OCI-M1 (cell line): ENCODE measurements at regions not wholly inside any gene's neighbourhood (a gene's known extent, or its start where the extent isn't known, plus 50 kb on each side); places are given as distances from the start of the nearest gene placed in this dataset.
"Not testable (repeated sequence)": the region's sequence is repeated elsewhere in the genome, so short reads cannot be mapped to it uniquely, and the experiment has no call there.

Source experiments
- DNase-seq: peaks from one replicate; lab custom pipeline; 2025; lab: John Stamatoyannopoulos, UW

DNA sequence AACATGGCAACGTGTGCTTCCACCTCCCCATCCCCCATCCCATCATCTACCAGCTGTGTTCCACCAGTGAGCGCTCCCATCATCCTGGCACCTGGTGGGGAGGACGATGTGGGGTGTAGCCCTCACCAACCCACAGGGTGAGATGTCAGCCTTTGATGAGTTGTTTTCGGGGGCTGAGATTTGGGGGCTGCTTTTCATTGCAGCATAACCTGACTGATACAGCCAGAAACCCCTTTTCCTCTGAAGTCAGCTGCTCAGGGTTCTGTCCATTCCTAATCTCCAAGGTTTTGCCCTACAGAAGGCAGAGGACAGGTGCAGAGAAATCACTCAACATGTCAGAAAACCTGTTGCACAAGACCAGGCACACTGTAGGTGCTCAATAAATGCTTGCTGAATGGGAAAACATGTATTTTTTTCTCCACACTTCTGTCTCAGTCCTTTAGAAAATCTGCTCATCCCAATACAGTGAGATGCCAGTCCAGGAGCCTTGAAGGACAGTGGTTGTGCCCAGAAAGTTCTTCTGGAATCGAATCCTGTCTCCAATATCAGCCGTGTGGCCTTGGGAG, 239.8 kb downstream of the RBM19 start:
- no peak for DNase-seq

DNA sequence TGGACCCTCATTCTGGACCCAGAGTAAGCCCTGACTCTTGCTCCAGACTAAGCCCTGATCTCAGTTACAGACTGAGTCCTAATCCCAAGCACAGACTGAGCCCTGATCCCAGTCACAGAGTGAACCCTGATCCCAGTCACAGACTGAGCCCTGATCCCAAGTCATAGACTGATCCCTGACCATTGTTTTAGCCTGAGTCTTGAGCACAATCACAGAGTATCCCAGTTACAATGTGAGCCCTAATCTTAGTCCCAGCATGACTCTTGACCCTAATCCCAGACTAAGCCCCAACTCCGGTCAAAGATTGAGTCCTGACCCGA, 240.6 kb downstream of the RBM19 start:
- DNase-seq = no peak

DNA sequence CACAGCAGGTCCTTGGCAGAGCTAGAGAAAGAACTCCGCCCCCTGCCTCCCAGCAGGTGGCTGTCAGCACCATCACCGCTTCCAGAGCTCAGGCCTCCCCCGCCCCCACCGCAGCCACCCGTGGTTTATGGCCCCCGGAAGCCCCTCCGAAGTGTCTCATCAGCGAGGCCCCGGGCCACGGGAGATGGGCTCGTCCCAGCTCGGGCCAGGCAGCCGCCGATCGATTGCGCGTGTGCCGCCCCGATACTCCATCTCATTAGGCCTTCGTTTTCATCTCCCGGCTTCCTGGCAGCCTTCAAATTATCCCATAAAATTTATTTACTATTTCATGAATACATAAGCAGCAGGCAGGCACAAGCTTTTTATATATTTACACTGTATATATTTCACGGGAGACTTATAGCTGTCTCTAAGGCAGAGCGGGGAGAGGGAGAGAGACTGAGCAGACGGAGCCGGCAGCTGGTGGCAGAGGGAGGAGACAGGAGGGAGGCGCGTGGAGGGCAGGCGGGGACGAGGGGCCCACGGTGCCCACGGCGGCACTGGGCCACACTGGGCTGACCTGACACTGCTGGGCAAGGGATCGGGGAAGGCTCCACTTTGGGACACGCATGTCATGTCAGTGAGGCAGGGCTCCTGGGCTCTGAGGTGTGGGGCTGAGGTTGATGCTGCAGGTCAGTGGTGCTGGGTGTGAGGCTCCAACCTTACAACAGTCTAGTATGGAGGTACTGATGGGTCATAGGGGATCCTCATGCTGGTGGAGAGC, 241.2 kb downstream of the RBM19 start:
- DNase-seq = no peak

GRCh38 chr12:113723631-113724030, 242.5 kb downstream of the RBM19 start:
- no peak for DNase-seq

DNA sequence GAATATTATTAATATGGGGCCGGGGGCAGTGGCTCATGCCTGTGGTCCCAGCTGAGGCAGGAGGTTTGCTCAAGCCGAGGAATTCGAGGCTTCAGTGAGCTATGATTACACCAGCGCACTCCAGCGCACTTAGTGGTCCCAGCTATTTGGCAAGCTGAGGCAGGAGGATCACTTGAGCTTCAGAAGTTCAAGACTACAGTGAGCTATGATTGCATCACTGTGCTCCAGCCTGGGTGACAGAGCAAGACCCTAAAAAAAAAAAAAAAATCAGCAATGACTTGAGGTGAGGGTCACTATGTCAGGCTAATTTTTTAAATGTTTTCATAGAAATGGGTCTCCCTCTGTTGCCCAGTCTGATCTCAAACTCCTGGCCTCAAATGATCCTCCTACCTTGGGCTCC, 243.4 kb downstream of the RBM19 start:
- DNase-seq = no peak

- no peak for DNase-seq
Measured at GRCh38 chr12:113720629-113721028, 245.5 kb downstream of the RBM19 start.

GRCh38 chr12:113719911-113720591, 246.1 kb downstream of the RBM19 start:
- DNase-seq = no peak

GRCh38 chr12:113713156-113713555, 241.5 kb upstream of the LHX5 start:
- DNase-seq = no peak

DNA sequence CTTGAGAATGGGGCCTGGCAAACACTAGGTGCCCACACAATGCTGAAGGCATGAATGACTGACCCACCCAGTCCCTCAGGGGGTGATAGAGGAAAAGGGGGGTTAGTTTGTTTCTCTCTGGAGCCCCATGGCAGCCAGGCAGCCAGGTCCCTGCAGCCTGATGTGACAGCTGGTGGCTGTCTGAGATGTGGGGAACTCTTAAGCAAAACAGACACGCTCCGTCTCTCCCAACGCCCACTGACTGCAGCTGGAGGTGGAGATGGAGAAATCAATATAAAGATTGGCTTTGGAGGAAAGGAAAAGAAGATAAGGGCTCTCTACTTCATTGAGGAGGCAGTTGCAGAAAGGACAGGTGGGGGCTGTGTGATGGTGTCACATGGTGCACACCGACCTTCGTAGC, 240.8 kb upstream of the LHX5 start:
- DNase-seq = no peak

DNA sequence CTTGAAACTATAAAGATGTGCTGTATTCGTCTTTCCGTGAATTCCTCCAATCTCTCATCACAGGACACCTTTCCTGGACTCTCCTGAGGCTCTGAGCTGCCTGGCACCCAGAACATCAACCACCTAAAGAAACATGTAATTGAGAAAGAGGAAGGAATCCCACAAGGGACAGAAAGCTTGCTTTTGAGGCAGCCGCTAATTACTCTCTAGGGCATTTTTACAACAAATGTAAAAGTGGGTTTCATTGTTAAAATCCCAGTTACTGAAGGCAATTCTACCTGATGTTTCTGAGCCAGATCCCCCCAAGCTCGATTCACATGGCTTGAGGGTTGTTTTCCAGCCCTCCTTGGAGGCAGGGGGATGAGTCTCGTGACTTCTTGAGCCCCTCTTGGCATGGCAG, 238.5 kb upstream of the LHX5 start:
- no peak for DNase-seq

DNA sequence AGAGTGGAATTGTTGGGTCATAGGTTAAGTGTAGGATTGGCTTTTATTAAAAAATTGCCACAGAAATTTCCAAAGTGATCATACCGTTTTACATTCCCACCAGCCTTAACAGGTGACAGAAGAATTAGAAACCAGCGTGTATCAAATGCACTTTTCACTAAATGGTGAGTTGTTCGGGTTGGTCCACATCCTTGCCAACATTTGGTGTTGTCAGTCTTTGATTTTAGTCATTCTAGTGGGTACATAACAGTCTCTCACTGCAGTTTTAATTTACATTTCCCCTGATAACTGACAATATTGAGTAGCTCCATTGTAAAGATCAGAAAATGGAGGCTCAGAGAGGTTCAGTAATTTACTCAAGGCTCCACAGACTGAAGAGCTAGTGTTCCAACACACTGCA, 237.8 kb upstream of the LHX5 start:
- DNase-seq = no peak

- no peak for DNase-seq
Measured at GRCh38 chr12:113702836-113703235, 231.2 kb upstream of the LHX5 start.

DNA sequence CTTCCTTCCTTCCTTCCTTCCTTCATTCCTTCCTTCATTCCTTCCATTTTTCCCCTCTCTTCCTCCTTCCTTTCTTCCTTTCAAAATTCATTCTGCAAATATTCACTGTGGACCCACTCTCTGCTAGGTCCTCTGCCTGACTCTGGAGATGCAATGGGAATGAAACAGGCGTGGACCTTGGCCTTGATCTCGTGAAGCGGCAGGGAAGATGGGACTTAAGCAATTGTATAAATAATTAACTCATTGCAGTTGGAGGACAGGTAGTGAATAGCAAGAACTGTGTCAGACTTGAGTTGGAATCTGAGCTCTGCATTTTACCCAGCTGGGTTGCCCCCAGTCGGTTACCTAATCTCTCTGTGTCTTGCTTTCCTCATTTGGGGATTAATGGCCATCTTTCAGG, 230.6 kb upstream of the LHX5 start:
- no peak for DNase-seq

DNA sequence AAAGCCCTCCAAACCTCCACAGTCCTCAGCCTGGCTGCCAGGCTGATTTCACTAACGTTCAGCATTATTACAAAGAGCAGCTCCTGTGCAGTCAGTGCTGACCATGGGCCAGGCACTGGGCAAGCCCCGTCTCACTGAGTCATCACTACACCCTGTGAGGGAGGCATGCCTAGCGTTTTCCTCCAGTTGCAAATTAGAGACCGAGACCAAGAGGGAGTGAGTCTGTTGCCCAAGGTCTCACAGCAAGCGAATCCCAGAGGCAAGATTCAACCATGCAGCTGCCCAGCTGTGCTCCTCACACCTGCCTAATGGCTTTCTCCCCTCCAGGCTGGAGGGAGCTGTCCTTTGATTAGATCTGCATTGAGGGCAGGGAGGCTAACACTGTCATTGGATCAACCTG, 229.3 kb upstream of the LHX5 start:
- DNase-seq = no peak

DNA sequence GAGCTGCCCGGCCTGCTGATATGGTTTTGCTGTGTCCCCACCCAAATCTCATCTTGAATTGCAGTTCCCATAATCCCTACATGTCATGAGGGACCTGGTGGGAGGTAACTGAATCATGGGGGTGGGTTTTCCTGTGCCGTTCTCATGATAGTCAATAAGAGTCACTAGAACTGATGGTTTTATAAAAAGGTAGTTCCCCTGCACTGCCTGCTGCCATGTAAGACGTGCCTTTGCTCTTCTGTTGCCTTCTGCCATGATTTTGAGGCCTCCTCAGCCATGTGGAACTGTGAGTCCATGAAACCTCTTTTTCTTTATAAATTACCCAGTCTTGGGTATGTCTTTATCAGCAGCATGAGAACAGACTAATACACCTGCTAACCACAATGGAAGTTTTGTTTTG, 228.3 kb upstream of the LHX5 start:
- not testable (repeated sequence) for DNase-seq

DNA sequence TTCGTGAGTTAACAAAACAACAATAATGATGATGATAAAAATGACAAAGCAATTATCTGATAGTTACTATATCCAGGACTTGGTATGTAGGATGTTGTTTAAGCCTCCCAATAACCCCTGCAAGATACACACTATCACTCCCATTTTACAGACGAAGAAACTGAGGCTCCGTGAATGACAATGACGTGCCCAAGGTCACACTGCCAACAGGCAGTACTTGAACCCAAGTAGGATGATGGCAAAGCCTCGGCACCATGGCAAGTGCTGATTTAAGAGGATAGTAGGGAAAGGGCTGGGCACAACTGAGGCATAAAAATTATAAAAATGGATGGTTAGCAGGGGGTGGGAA, 226.8 kb upstream of the LHX5 start:
- no peak for DNase-seq

- DNase-seq = no peak
Measured at GRCh38 chr12:113697651-113698509, 226.2 kb upstream of the LHX5 start.

DNA sequence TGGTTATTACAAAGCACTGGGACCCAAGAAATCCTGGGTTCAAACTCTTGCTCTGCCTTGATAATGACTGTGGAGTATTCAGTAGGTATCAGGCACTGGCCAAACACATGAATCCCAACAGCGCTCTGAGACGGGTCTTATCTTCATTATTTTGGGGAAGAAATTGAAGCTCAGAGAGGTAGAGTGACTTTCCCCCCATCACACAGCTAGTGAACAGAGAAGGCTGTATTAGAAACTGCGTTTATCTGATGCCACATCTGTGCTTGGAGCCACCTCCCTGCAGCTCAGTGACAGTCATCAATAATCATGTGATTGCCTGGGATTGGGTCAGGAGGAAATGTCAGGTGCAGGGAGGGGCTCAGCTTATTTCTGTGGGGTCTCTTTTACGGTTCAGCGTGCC, 225.4 kb upstream of the LHX5 start:
- DNase-seq = no peak

DNA sequence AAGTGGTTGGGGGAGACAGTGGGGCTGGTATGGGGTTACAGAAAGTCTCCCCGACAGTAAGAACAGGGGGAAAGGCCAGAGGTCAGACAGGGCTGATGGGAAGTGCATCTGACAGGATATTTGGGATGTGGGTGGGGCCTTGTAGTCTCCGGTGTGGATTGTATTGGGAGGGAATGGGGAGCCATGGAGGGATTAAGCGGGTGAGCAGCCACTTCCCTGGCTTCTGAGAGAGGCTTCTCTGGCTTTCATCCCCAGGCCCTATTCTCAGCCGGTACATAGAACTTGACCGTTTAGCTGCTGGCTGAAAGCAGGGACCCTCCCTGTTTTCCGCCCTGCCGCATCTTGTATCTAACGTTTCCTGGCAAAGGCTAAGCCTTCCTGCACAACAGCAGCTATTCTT, 222.0 kb upstream of the LHX5 start:
- DNase-seq = no peak

DNA sequence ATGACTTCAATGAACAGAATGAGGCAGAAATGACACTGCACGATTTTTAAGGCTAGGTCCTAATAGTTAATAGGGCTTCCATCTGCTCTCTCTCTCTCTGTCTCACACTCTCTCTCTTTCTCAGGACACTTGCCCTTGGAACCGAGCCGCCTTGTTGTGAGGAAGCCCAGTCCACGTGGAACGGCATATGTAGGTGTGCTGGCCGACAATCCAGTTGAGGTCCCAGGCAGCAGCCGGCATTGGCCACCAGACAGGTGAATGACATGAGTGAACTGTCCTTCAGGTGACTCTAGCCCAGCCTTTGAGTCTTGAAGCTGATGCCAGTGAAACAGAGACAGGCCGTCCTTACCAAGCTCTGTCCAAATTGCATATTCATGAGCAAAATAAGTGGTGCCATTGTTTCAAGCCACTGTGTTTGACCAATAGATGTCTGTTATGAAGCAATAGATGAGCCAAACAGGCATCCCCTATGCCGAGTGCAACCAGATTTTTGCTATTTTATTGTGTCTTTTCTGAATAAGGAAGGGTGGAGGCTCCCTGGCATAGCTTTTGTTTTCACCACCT, 217.5 kb upstream of the LHX5 start:
- DNase-seq = no peak

DNA sequence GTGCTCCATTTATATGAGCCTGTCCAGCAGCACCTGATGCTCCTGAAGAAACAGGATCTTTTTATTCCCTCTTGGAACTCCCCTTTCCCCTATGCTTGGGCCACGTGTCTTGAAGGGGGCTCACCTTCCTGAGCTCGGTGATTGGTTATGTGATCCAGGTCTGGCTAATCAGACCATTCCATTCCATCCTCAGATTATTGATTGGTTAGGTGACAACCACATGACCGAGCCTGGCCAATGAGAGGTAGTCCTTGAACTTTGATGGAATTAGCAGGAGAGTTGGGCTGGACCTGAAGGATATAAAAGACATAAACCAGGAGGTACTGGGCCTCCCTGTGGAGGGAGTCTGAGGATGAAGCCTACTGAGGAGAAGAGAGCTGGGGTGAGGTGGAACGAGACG, 216.6 kb upstream of the LHX5 start:
- DNase-seq = no peak
